NCI-H1105 treated with DMSO at 0.1 percent for 48 hours (cell line): ENCODE measurements at regions not wholly inside any gene's neighbourhood (a gene's known extent, or its start where the extent isn't known, plus 50 kb on each side); places are given as distances from the start of the nearest gene placed in this dataset.

Experiments
- DNase-seq: peaks from one replicate; lab custom pipeline; 2025; lab: John Stamatoyannopoulos, UW

- DNase-seq, result no peak
These were observed 809.2 kb downstream of the TBC1D22A start for GRCh38 chr22:47571616-47572015.

- no peak for DNase-seq
These were observed 808.4 kb downstream of the TBC1D22A start for GRCh38 chr22:47570851-47571250.

GRCh38 chr22:47570300-47570685 is 807.8 kb downstream of the TBC1D22A start:
- no peak for DNase-seq

GRCh38 chr22:47569389-47570299 is 807.2 kb downstream of the TBC1D22A start:
- DNase-seq, result no peak

- no peak for DNase-seq
These were observed 806.2 kb downstream of the TBC1D22A start for GRCh38 chr22:47568700-47569099.

GRCh38 chr22:47567126-47568090 is 805.0 kb downstream of the TBC1D22A start:
- DNase-seq, result no peak

GRCh38 chr22:47566491-47566890 is 804.0 kb downstream of the TBC1D22A start:
- no peak for DNase-seq

GRCh38 chr22:47565607-47566006 is 803.2 kb downstream of the TBC1D22A start:
- no peak for DNase-seq

GRCh38 chr22:47564651-47565434 is 802.4 kb downstream of the TBC1D22A start:
- DNase-seq, result no peak

GRCh38 chr22:47564158-47564450 is 801.7 kb downstream of the TBC1D22A start:
- no peak for DNase-seq

GRCh38 chr22:47563406-47564157 is 801.1 kb downstream of the TBC1D22A start:
- no peak for DNase-seq

- DNase-seq, result no peak
These were observed 799.3 kb downstream of the TBC1D22A start for GRCh38 chr22:47561766-47562165.

GRCh38 chr22:47561115-47561675 is 798.7 kb downstream of the TBC1D22A start:
- no peak for DNase-seq

GRCh38 chr22:47558828-47559700 is 796.6 kb downstream of the TBC1D22A start:
- DNase-seq, result no peak

- DNase-seq, result no peak
These were observed 794.0 kb downstream of the TBC1D22A start for GRCh38 chr22:47556473-47556872.

GRCh38 chr22:47553436-47553835 is 791.0 kb downstream of the TBC1D22A start:
- no peak for DNase-seq

GRCh38 chr22:47552541-47553205 is 790.2 kb downstream of the TBC1D22A start:
- DNase-seq, result peak; percentile 2

GRCh38 chr22:47552024-47552423 is 789.6 kb downstream of the TBC1D22A start:
- DNase-seq, result no peak

- DNase-seq, result no peak
These were observed 789.0 kb downstream of the TBC1D22A start for GRCh38 chr22:47551431-47551775.
